Astrocyte (in vitro differentiated cells and primary cell): ENCODE measurements at regions not wholly inside any gene's neighbourhood (a gene's known extent, or its start where the extent isn't known, plus 50 kb on each side); places are given as distances from the start of the nearest gene placed in this dataset.

Source experiments
- DNase-seq: peaks from one replicate; pipeline ENCODE4 v3.0.0-alpha.2; 2010; ENCODE audit warnings: low read depth
- FAIRE-seq: peaks from 2 replicates; lab custom pipeline; 2011; peaks lifted over from hg19 to GRCh38; lab: Jason Lieb, UNC
- H2AFZ ChIP-seq: 2 replicates; pipeline ENCODE4 v1.6.0; 2012; ENCODE audit warnings: low read depth, low read length, inconsistent platforms
- H3K27ac ChIP-seq: 2 replicates; pipeline ENCODE4 v1.5.1; 2011; ENCODE audit warnings: low read depth, low read length, inconsistent platforms
- H3K27me3 ChIP-seq: 2 replicates; pipeline ENCODE4 v1.6.0; 2011; ENCODE audit warnings: low read length, inconsistent platforms; ENCODE audit not compliant: insufficient read depth
- H3K36me3 ChIP-seq: 2 replicates; pipeline ENCODE4 v1.5.1; 2011; ENCODE audit warnings: low read length, inconsistent platforms; ENCODE audit not compliant: insufficient read depth
- H3K4me1 ChIP-seq: 2 replicates; pipeline ENCODE4 v1.5.1; 2011; ENCODE audit warnings: low read length, inconsistent platforms; ENCODE audit not compliant: insufficient read depth
- H3K4me2 ChIP-seq: 2 replicates; pipeline ENCODE4 v1.6.0; 2012; ENCODE audit warnings: low read length, inconsistent platforms
- H3K4me3 ChIP-seq: 2 replicates; pipeline ENCODE4 v1.5.1; 2011; ENCODE audit warnings: low read depth, mild to moderate bottlenecking, low read length, inconsistent platforms; ENCODE audit not compliant: insufficient read depth
- H3K79me2 ChIP-seq: 2 replicates; pipeline ENCODE4 v1.6.0; 2012; ENCODE audit warnings: mild to moderate bottlenecking, low read length, inconsistent platforms; ENCODE audit not compliant: insufficient read depth
- H3K9ac ChIP-seq: 2 replicates; pipeline ENCODE4 v1.6.0; 2012; ENCODE audit warnings: mild to moderate bottlenecking, low read length, inconsistent platforms
- H3K9me3 ChIP-seq: 2 replicates; pipeline ENCODE4 v1.5.1; 2012; ENCODE audit warnings: low read depth, mild to moderate bottlenecking, low read length, inconsistent platforms; ENCODE audit not compliant: insufficient read depth
- H4K20me1 ChIP-seq: 2 replicates; pipeline ENCODE4 v1.6.0; 2012; ENCODE audit warnings: low read length, inconsistent platforms; ENCODE audit not compliant: insufficient read depth
- H3K27ac Mint-ChIP-seq: one replicate; pipeline ENCODE4 v1.8.0; 2021; ENCODE audit warnings: mild to moderate bottlenecking, mixed read lengths; ENCODE audit not compliant: unreplicated experiment
- H3K27me3 Mint-ChIP-seq: one replicate; pipeline ENCODE4 v1.8.0; 2021; ENCODE audit warnings: low read depth, mixed read lengths; ENCODE audit not compliant: unreplicated experiment
- H3K36me3 Mint-ChIP-seq: one replicate; pipeline ENCODE4 v1.8.0; 2021; ENCODE audit warnings: low read depth, mixed read lengths; ENCODE audit not compliant: unreplicated experiment
- H3K4me1 Mint-ChIP-seq: one replicate; pipeline ENCODE4 v1.8.0; 2021; ENCODE audit warnings: low read depth, mixed read lengths; ENCODE audit not compliant: unreplicated experiment
- H3K4me3 Mint-ChIP-seq: one replicate; pipeline ENCODE4 v1.8.0; 2021; ENCODE audit warnings: mild to moderate bottlenecking, moderate library complexity, mixed read lengths; ENCODE audit not compliant: unreplicated experiment
- H3K9me3 Mint-ChIP-seq: one replicate; pipeline ENCODE4 v1.8.0; 2021; ENCODE audit warnings: mild to moderate bottlenecking, mixed read lengths; ENCODE audit not compliant: unreplicated experiment
- CTCF ChIP-seq: IDR thresholded peaks from 2 replicates; pipeline ENCODE4 v1.5.1; 2011; ENCODE audit warnings: low read depth, mild to moderate bottlenecking, inconsistent platforms, low read length, moderate library complexity; ENCODE audit not compliant: insufficient read depth
- EZH2 ChIP-seq: IDR thresholded peaks from 2 replicates; pipeline ENCODE4 v1.6.1; 2012; ENCODE audit warnings: mild to moderate bottlenecking, low read length, inconsistent platforms; ENCODE audit not compliant: insufficient read depth

DNA sequence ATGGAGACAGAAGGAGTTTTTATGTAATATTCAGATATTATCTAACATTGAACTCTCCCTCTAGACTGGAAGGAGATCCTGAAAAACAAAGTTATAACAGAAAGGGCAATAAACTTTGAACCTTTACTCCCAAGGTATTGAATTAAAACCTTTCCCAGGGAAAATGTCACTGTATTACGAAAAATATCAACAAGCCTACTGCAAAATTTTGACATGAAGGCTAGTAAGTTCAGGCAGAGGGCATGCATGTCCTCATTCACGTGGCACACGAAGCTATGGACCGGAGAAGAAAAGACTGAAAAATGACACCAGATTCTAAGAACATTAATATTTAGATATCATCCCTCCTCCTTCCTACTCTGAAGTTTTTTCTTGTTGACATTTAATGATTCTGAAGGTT is 638.8 kb downstream of the LRRC70 start:
- no peaks in the 10 kb centered on the region for H3K79me2 ChIP-seq
- H3K4me2 ChIP-seq: no peak overlapping the region
- no peaks in the 10 kb centered on the region for H4K20me1 ChIP-seq
- no peak overlapping the region for H3K4me3 ChIP-seq
- Mint-ChIP-seq H3K36me3 (no peaks in the 10 kb centered on the region), H3K27me3 (no peaks in the 10 kb centered on the region), H3K4me1 (no peaks in the 10 kb centered on the region), H3K4me3 (no peak overlapping the region), H3K27ac (no peak overlapping the region), H3K9me3 (no peaks in the 10 kb centered on the region)
- FAIRE-seq: no peak
- H3K9ac ChIP-seq: no peak overlapping the region
- H3K27me3 ChIP-seq: no peaks in the 10 kb centered on the region
- no peak overlapping the region for H3K27ac ChIP-seq
- TF ChIP-seq EZH2 (no peak), CTCF (no peak)
- H3K9me3 ChIP-seq: no peaks in the 10 kb centered on the region
- H2AFZ ChIP-seq: no peak overlapping the region
- DNase-seq: no peak
- no peaks in the 10 kb centered on the region for H3K4me1 ChIP-seq
- H3K36me3 ChIP-seq: no peaks in the 10 kb centered on the region

DNA sequence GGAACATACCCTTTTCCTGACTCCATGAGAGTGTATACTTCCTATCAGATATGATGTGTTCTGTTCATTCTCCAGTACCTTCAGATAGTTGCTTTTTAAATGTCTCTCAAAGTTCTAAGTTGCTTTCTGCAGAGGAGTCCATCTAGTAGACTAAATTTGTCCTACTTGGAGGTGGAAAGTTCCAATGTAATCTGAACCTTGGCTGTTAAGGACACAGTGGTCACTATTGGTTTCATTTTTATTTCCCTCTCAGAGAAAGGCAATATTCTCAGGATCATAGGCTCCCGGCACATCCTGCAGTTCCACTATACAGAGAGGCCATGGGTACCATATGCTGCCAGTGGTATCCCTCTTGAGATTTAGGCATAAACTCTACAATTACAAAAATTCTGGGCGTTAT is 634.6 kb downstream of the LRRC70 start:
- H3K4me3 ChIP-seq: no peak overlapping the region
- Mint-ChIP-seq H3K4me1 (no peaks in the 10 kb centered on the region), H3K27me3 (no peaks in the 10 kb centered on the region), H3K4me3 (no peak overlapping the region), H3K36me3 (no peaks in the 10 kb centered on the region), H3K9me3 (no peaks in the 10 kb centered on the region), H3K27ac (no peak overlapping the region)
- H3K79me2 ChIP-seq: no peaks in the 10 kb centered on the region
- no peak for FAIRE-seq
- no peaks in the 10 kb centered on the region for H3K4me1 ChIP-seq
- H3K27ac ChIP-seq: no peak overlapping the region
- H3K9ac ChIP-seq: no peak overlapping the region
- DNase-seq: no peak
- H3K36me3 ChIP-seq: no peaks in the 10 kb centered on the region
- no peaks in the 10 kb centered on the region for H3K27me3 ChIP-seq
- H4K20me1 ChIP-seq: no peaks in the 10 kb centered on the region
- no peak for TF ChIP-seq CTCF
- TF ChIP-seq EZH2: no peak
- H3K4me2 ChIP-seq: no peak overlapping the region
- no peaks in the 10 kb centered on the region for H3K9me3 ChIP-seq
- H2AFZ ChIP-seq: no peak overlapping the region

GRCh38 chr5:63211448-63212132 is 633.0 kb downstream of the LRRC70 start:
- FAIRE-seq (no peak), DNase-seq (no peak)
- H3K4me3 Mint-ChIP-seq: no peak overlapping the region
- Histone ChIP-seq H3K4me2 (no peak overlapping the region), H3K27ac (no peak overlapping the region), H3K9me3 (no peaks in the 10 kb centered on the region), H2AFZ (no peak overlapping the region), H3K9ac (no peak overlapping the region), H3K36me3 (no peaks in the 10 kb centered on the region), H4K20me1 (no peaks in the 10 kb centered on the region), H3K4me1 (no peaks in the 10 kb centered on the region), H3K27me3 (no peaks in the 10 kb centered on the region), H3K4me3 (no peak overlapping the region), H3K79me2 (no peaks in the 10 kb centered on the region)
- no peak overlapping the region for H3K27ac Mint-ChIP-seq
- no peaks in the 10 kb centered on the region for H3K27me3 Mint-ChIP-seq
- H3K9me3 Mint-ChIP-seq: no peaks in the 10 kb centered on the region
- H3K4me1 Mint-ChIP-seq: no peaks in the 10 kb centered on the region
- TF ChIP-seq EZH2 (no peak), CTCF (no peak)
- no peaks in the 10 kb centered on the region for H3K36me3 Mint-ChIP-seq
